ENCODE measurements at regions not wholly inside any gene's neighbourhood (a gene's known extent, or its start where the extent isn't known, plus 50 kb on each side); places are given as distances from the start of the nearest gene placed in this dataset.

GRCh38 chr4:13289391-13289790 lies 194.7 kb downstream of the RAB28 start:
- Histone ChIP-seq H3K36me3 (ENCODE audit: insufficient read depth) (no peaks in the 10 kb centered on the region), H3K4me3 (no peak overlapping the region), H3K4me2 (no peak overlapping the region), H2AFZ (no peak overlapping the region), H3K27ac (ENCODE audit: low read depth) (no peak overlapping the region), H3K27me3 (ENCODE audit: insufficient read depth) (no peaks in the 10 kb centered on the region), H3K4me1 (ENCODE audit: insufficient read depth) (no peaks in the 10 kb centered on the region), H3K79me2 (replicated peaks; ENCODE audit: insufficient read depth) (no peaks in the 10 kb centered on the region), H3F3A (replicated peaks; ENCODE audit: low read depth) (no peaks in the 10 kb centered on the region), H3K9me2 (ENCODE audit: insufficient read depth) (peaks cover 16% of the 10 kb centered on the region; the same call in 1 of the 2 replicates), H4K20me1 (replicated peaks; ENCODE audit: insufficient read depth) (no peaks in the 10 kb centered on the region)
- no peak for TF ChIP-seq CREB1 (CRISPR knock-in tag; IDR thresholded peaks at IDR 0.05; ENCODE audit: low read depth)
- TF ChIP-seq EZH2 (IDR thresholded peaks at IDR 0.05; ENCODE audit: low read depth, unreplicated experiment): no peak
- no peak for TF ChIP-seq JUNB (IDR thresholded peaks at IDR 0.05; ENCODE audit: unreplicated experiment)
- no peak for TF ChIP-seq ZNF462 (CRISPR knock-in tag; IDR thresholded peaks at IDR 0.05)
- TF ChIP-seq CTCF (conservative IDR thresholded peaks at IDR 0.05; ENCODE audit: low read depth in 2 of 2): no peak
- no peak for TF ChIP-seq ETS1 (IDR thresholded peaks at IDR 0.05)
- Mint-ChIP-seq H3K36me3 (ENCODE audit: low read depth) (peaks cover 3% of the 10 kb centered on the region; the same call in 1 of the 3 replicates), H3K27ac (no peak overlapping the region), H3K4me1 (no peaks in the 10 kb centered on the region), H3K9me3 (peaks cover 19% of the 10 kb centered on the region; the same call in 2 of the 3 replicates), H3K27me3 (ENCODE audit: insufficient read depth, low read depth, poor library complexity) (no peaks in the 10 kb centered on the region), H3K4me3 (no peak overlapping the region)
- ATAC-seq (no peak), DNase-seq (ENCODE audit: low spot score) (no peak)
